ENCODE measurements at regions not wholly inside any gene's neighbourhood (a gene's known extent, or its start where the extent isn't known, plus 50 kb on each side); places are given as distances from the start of the nearest gene placed in this dataset.

GRCh38 chr7:53628775-53629174, 593.3 kb downstream of the POM121L12 start:
- TF ChIP-seq CTCF (IDR thresholded peaks at IDR 0.05) = no peak
- TF ChIP-seq POLR2A (IDR thresholded peaks at IDR 0.05) = no peak
